ENCODE measurements at regions not wholly inside any gene's neighbourhood (a gene's known extent, or its start where the extent isn't known, plus 50 kb on each side); places are given as distances from the start of the nearest gene placed in this dataset.

- TF ChIP-seq MYC (IDR thresholded peaks at IDR 0.05; ENCODE audit: low read depth, low read length) = no peak
- no peak for TF ChIP-seq CTCF (IDR thresholded peaks at IDR 0.05; ENCODE audit: low read depth, low read length)
These were observed 798.5 kb upstream of the MDGA2 start for GRCh38 chr14:48473944-48474343.
